ENCODE measurements at regions not wholly inside any gene's neighbourhood (a gene's known extent, or its start where the extent isn't known, plus 50 kb on each side); places are given as distances from the start of the nearest gene placed in this dataset.

DNA sequence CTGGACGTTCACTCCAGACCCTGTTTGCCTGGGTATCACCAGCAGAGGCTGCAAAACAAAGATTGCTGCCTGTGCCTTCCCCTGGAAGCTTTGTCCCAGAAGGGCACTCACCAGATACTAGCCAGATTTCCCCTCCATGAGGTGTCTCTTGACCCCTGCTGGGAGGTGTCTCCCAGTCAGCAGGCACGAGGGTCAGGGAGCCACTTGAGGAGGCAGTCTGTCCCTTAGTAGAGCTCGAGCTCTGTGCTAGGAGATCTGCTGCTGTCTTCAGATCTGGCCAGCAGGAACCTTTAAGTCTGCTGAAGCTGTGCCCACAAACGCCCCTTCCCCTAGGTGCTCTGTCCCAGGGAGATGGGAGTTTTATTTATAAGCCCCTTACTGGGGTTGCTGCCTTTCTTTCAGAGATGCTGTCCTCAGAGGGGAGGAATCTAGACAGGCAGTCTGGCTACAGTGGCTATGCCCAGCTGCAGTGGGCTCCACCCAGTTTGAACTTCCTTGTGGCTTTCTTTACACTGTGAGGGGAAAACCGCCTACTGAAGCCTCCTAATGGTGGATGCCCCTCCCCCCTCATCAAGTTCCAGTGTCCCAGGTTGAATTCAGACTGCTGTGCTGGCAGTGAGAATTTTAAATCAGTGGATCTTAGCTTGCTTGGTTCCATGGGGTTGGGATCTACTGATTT lies 253.9 kb downstream of the SPATA31D1 start:
- no peaks in the 10 kb centered on the region for H3K9me2 ChIP-seq (replicated peaks; ENCODE audit: low read depth, low read length)
- no peak overlapping the region for H3K4me3 ChIP-seq (ENCODE audit: low read length, poor library complexity, severe bottlenecking)
- H3K4me1 ChIP-seq (ENCODE audit: insufficient read depth, low read length, poor library complexity, severe bottlenecking) = peaks cover 17% of the 10 kb centered on the region
- H3K9ac ChIP-seq (ENCODE audit: low read depth, low read length, poor library complexity, severe bottlenecking) = no peak overlapping the region
- H2AFZ ChIP-seq (ENCODE audit: low read length) = peak overlapping the region; percentile 62; the same call in 1 of the 2 replicates
- no peak overlapping the region for H3K4me2 ChIP-seq (ENCODE audit: low read depth, low read length, poor library complexity, severe bottlenecking)
- peaks cover 14% of the 10 kb centered on the region; the same call in 1 of the 2 replicates for H3K9me3 ChIP-seq (ENCODE audit: insufficient read depth, low read depth, low read length)
- 0 out of 2 replicates have a peak, but pooled peaks cover 3% of the 10 kb centered on the region for H3F3A ChIP-seq (ENCODE audit: low read depth)
- H3K79me2 ChIP-seq (ENCODE audit: insufficient read depth, low read length) = no peaks in the 10 kb centered on the region
- H4K20me1 ChIP-seq (ENCODE audit: insufficient read depth, low read length, poor library complexity, severe bottlenecking) = no peaks in the 10 kb centered on the region
- no peaks in the 10 kb centered on the region for H3K36me3 ChIP-seq (ENCODE audit: insufficient read depth, low read length)
- H3K27me3 ChIP-seq (ENCODE audit: insufficient read depth, low read length, poor library complexity, severe bottlenecking) = no peaks in the 10 kb centered on the region
- TF ChIP-seq, protein P1, sequence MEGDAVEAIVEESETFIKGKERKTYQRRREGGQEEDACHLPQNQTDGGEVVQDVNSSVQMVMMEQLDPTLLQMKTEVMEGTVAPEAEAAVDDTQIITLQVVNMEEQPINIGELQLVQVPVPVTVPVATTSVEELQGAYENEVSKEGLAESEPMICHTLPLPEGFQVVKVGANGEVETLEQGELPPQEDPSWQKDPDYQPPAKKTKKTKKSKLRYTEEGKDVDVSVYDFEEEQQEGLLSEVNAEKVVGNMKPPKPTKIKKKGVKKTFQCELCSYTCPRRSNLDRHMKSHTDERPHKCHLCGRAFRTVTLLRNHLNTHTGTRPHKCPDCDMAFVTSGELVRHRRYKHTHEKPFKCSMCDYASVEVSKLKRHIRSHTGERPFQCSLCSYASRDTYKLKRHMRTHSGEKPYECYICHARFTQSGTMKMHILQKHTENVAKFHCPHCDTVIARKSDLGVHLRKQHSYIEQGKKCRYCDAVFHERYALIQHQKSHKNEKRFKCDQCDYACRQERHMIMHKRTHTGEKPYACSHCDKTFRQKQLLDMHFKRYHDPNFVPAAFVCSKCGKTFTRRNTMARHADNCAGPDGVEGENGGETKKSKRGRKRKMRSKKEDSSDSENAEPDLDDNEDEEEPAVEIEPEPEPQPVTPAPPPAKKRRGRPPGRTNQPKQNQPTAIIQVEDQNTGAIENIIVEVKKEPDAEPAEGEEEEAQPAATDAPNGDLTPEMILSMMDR (conservative IDR thresholded peaks at IDR 0.05; ENCODE audit: low read length) = no peak
- no peak for TF ChIP-seq EZH2phosphoT487 (IDR thresholded peaks at IDR 0.05; ENCODE audit: borderline replicate concordance)

DNA sequence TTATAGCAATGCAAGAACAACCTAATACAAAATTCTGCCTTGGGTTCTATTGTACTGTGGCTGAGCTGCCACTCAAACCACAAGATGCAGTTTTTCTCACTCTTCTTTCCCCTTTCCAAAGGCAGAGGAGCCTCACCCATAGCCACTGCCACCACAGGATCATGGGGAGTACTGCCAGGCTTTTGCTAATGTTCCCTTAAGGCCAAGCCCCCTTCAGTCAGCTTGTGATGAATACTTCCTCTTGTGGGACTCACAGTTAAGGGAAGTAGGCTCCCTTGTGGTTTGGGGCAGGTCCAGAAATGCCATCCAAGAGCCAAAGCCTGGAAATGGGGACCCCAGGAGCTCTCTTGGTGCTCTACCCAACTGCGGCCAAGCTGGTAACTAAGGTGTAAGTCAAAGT lies 258.7 kb downstream of the SPATA31D1 start:
- H3K4me2 ChIP-seq (ENCODE audit: low read depth, low read length, poor library complexity, severe bottlenecking) = peak overlapping the region; percentile 14
- no peaks in the 10 kb centered on the region for H4K20me1 ChIP-seq (ENCODE audit: insufficient read depth, low read length, poor library complexity, severe bottlenecking)
- no peaks in the 10 kb centered on the region for H3K9me2 ChIP-seq (replicated peaks; ENCODE audit: low read depth, low read length)
- no peaks in the 10 kb centered on the region for H3K79me2 ChIP-seq (ENCODE audit: insufficient read depth, low read length)
- no peak overlapping the region for H3K4me3 ChIP-seq (ENCODE audit: low read length, poor library complexity, severe bottlenecking)
- TF ChIP-seq EZH2phosphoT487 (IDR thresholded peaks at IDR 0.05; ENCODE audit: borderline replicate concordance) = no peak
- TF ChIP-seq, protein P1 (conservative IDR thresholded peaks at IDR 0.05; ENCODE audit: low read length) = no peak
- H3K4me1 ChIP-seq (ENCODE audit: insufficient read depth, low read length, poor library complexity, severe bottlenecking) = peaks cover 28% of the 10 kb centered on the region
- H3K9ac ChIP-seq (ENCODE audit: low read depth, low read length, poor library complexity, severe bottlenecking) = no peak overlapping the region
- no peaks in the 10 kb centered on the region for H3K9me3 ChIP-seq (ENCODE audit: insufficient read depth, low read depth, low read length)
- no peaks in the 10 kb centered on the region for H3F3A ChIP-seq (ENCODE audit: low read depth)
- peak overlapping the region; percentile 51 for H2AFZ ChIP-seq (ENCODE audit: low read length)
- H3K27me3 ChIP-seq (ENCODE audit: insufficient read depth, low read length, poor library complexity, severe bottlenecking) = no peaks in the 10 kb centered on the region
- H3K36me3 ChIP-seq (ENCODE audit: insufficient read depth, low read length) = no peaks in the 10 kb centered on the region

DNA sequence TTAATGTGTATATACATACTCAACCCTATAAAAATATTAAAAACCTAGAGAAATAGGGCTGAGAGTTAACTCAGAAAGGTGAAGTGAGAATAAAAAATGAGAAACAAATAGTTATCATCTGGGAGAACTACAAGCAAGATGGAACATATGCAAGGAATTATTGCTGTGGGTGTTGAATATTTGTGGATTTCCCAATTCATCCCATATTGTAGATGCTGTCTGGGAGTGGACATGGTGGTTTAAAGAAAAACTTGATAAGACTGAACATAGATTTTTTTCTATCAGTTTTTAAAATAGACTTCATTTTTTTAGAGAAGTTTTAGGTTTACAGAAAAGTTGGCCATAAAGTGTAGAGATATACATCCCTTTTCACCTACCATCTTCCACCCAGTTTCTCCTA lies 263.5 kb downstream of the SPATA31D1 start:
- no peaks in the 10 kb centered on the region for H4K20me1 ChIP-seq (ENCODE audit: insufficient read depth, low read length, poor library complexity, severe bottlenecking)
- no peak overlapping the region for H3K4me2 ChIP-seq (ENCODE audit: low read depth, low read length, poor library complexity, severe bottlenecking)
- H3K4me3 ChIP-seq (ENCODE audit: low read length, poor library complexity, severe bottlenecking) = no peak overlapping the region
- no peaks in the 10 kb centered on the region for H3K9me3 ChIP-seq (ENCODE audit: insufficient read depth, low read depth, low read length)
- TF ChIP-seq EZH2phosphoT487 (IDR thresholded peaks at IDR 0.05; ENCODE audit: borderline replicate concordance) = no peak
- TF ChIP-seq, protein P1 (conservative IDR thresholded peaks at IDR 0.05; ENCODE audit: low read length) = no peak
- no peaks in the 10 kb centered on the region for H3K9me2 ChIP-seq (replicated peaks; ENCODE audit: low read depth, low read length)
- no peaks in the 10 kb centered on the region for H3F3A ChIP-seq (ENCODE audit: low read depth)
- H2AFZ ChIP-seq (ENCODE audit: low read length) = no peak overlapping the region
- no peaks in the 10 kb centered on the region for H3K79me2 ChIP-seq (ENCODE audit: insufficient read depth, low read length)
- H3K9ac ChIP-seq (ENCODE audit: low read depth, low read length, poor library complexity, severe bottlenecking) = no peak overlapping the region
- no peaks in the 10 kb centered on the region for H3K27me3 ChIP-seq (ENCODE audit: insufficient read depth, low read length, poor library complexity, severe bottlenecking)
- peaks cover 21% of the 10 kb centered on the region for H3K4me1 ChIP-seq (ENCODE audit: insufficient read depth, low read length, poor library complexity, severe bottlenecking)
- no peaks in the 10 kb centered on the region for H3K36me3 ChIP-seq (ENCODE audit: insufficient read depth, low read length)

All from Loucy (cell line).